Skin epidermis (tissue), 12 donors: ENCODE measurements at regions not wholly inside any gene's neighbourhood (a gene's known extent, or its start where the extent isn't known, plus 50 kb on each side); places are given as distances from the start of the nearest gene placed in this dataset.
A peak's percentile ranks its signal among the peaks of the same experiment; 100 is the strongest.

Experiments used
- H3K27ac ChIP-seq, 21 experiments: fragments of 200-600 bp; sonication (generic) in 11 of 21; one replicate each; pipeline ENCODE4 v1.5.0; 2020; ENCODE audit warnings: mild to moderate bottlenecking in 3 of 21, inconsistent platforms in 2 of 21, moderate library complexity in 2 of 21
- H3K4me3 ChIP-seq, 7 experiments: fragments of 200-600 bp; sonication (generic) in 2 of 7; one replicate each; pipeline ENCODE4 v1.5.0; 2020; ENCODE audit warnings: inconsistent platforms in 2 of 7, mild to moderate bottlenecking in 2 of 7, moderate library complexity in 1 of 7

- Histone ChIP-seq H3K27ac (no peak overlapping the region), H3K4me3 (no peak overlapping the region)
Measured at GRCh38 chr7:50962962-50963374, 180.3 kb upstream of the GRB10 start.

GRCh38 chr7:50962281-50962883, 179.7 kb upstream of the GRB10 start:
- H3K27ac ChIP-seq = no peak overlapping the region
- no peak overlapping the region for H3K4me3 ChIP-seq

GRCh38 chr7:50960621-50961310, 178.1 kb upstream of the GRB10 start:
- H3K27ac ChIP-seq = no peak overlapping the region

DNA sequence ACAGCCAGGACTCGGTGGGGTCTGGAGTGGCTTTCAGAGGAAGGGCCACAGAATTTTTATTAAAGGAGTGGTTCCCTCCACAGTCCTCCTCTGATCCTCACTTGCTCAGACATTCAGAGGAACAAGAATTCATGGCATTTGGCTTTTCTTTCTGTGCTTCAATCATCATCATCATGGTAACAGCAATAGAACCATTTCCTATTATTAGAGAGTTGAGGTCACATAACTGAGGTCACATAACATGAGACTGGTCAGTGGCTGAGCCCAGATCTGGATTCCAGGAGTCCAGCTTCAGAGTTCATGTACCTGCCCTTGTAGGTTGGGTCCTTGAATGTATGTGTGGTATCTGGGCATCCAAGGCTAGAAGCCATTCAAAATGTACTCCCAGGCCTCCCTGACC, 177.3 kb upstream of the GRB10 start:
- Histone ChIP-seq H3K27ac (no peak overlapping the region), H3K4me3 (no peak overlapping the region)

More at GRCh38 chr7:50960621-50961310, 178.1 kb upstream of the GRB10 start:
- no peak overlapping the region for H3K4me3 ChIP-seq

- H3K27ac ChIP-seq = no peak overlapping the region
Measured at GRCh38 chr7:50959560-50959959, 176.9 kb upstream of the GRB10 start.

DNA sequence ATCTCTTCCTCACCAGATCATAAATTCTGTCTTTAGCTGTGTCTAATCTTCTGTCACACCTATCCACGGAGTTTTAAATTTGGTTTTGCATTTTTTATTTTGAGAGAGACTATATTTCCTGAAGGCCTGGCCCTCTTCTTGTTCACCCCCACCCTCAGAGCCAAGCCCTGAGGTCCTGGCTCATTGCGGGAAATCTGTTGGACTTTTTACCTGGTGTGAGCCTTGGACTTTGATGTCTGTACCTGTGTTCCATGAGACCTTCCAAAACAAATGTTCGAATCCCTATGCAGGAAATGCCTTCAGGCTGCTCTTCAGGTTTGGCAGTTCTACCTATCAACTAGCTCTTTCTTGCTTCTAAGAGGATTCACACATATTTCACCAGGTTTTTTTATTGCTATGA, 175.2 kb upstream of the GRB10 start:
- Histone ChIP-seq H3K27ac (no peak overlapping the region), H3K4me3 (no peak overlapping the region)

More at GRCh38 chr7:50959560-50959959, 176.9 kb upstream of the GRB10 start:
- no peak overlapping the region for H3K4me3 ChIP-seq

GRCh38 chr7:50957431-50957830, 174.7 kb upstream of the GRB10 start:
- no peak overlapping the region for H3K27ac ChIP-seq
- H3K4me3 ChIP-seq = no peak overlapping the region

- Histone ChIP-seq H3K27ac (no peak overlapping the region), H3K4me3 (no peak overlapping the region)
Measured at GRCh38 chr7:50956522-50957155, 173.9 kb upstream of the GRB10 start.

- H3K27ac ChIP-seq = no peak overlapping the region
Measured at GRCh38 chr7:50954716-50955115, 172.0 kb upstream of the GRB10 start.

GRCh38 chr7:50954245-50954644, 171.5 kb upstream of the GRB10 start:
- H3K27ac ChIP-seq = peak overlapping the region in 1 of 21 experiments; percentile 15
- H3K4me3 ChIP-seq = no peak overlapping the region

More at GRCh38 chr7:50954716-50955115, 172.0 kb upstream of the GRB10 start:
- no peak overlapping the region for H3K4me3 ChIP-seq

DNA sequence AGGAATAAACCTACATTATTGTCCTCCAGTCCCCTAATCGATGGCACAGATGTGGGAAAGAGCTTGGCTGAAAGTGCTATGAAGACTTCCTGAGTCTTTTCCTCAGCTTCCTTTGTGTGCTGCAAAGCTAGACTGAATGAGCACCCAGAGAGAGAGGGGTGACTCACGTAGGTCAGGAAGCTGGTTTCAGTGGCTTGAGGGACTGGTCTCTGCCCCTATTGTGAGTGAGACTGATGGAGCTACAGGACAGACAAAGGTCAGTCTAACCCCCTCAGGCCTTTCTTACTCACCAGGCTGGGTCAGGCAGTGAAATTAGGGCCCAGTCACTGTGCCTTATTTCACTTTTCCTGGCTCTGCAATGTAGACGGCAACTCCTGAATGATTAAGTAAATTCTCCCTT, 171.1 kb upstream of the GRB10 start:
- no peak overlapping the region for H3K4me3 ChIP-seq
- no peak overlapping the region for H3K27ac ChIP-seq

GRCh38 chr7:50953303-50953702, 170.6 kb upstream of the GRB10 start:
- H3K4me3 ChIP-seq = no peak overlapping the region
- no peak overlapping the region for H3K27ac ChIP-seq

- no peak overlapping the region for H3K4me3 ChIP-seq
- no peak overlapping the region for H3K27ac ChIP-seq
Measured at GRCh38 chr7:50952544-50952943, 169.8 kb upstream of the GRB10 start.

- Histone ChIP-seq H3K4me3 (no peak overlapping the region), H3K27ac (no peak overlapping the region)
Measured at GRCh38 chr7:50952120-50952519, 169.4 kb upstream of the GRB10 start.

- no peak overlapping the region for H3K4me3 ChIP-seq
- H3K27ac ChIP-seq = no peak overlapping the region
Measured at GRCh38 chr7:50943482-50943881, 160.8 kb upstream of the GRB10 start.

- H3K27ac ChIP-seq = no peak overlapping the region
- H3K4me3 ChIP-seq = no peak overlapping the region
Measured at GRCh38 chr7:50941525-50941924, 158.8 kb upstream of the GRB10 start.

GRCh38 chr7:50940621-50941020, 157.9 kb upstream of the GRB10 start:
- H3K4me3 ChIP-seq = no peak overlapping the region
- no peak overlapping the region for H3K27ac ChIP-seq

DNA sequence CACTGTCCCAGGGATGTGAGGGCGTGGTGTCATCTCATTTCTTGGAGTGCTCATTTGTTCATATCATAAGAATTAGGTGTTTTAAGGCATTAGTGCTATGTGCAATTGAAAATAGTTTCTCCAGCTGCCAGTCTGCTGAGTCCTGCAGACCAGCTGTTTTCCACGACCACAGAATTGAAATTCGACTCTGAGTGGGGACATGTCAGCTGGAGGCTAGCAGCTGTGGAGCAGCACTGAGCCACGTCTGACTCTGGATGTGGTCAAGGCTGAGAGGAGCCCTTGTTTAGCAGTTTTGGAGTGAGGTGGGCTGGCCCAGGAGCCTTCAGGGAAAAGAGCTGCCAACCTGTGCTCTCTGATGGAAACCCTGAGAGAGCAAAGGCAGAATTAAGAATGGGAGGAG, 156.3 kb upstream of the GRB10 start:
- Histone ChIP-seq H3K4me3 (no peak overlapping the region), H3K27ac (no peak overlapping the region)

- Histone ChIP-seq H3K4me3 (no peak overlapping the region), H3K27ac (no peak overlapping the region)
Measured at GRCh38 chr7:50937727-50938126, 155.0 kb upstream of the GRB10 start.

- no peak overlapping the region for H3K27ac ChIP-seq
- no peak overlapping the region for H3K4me3 ChIP-seq
Measured at GRCh38 chr7:50926049-50926448, 143.4 kb upstream of the GRB10 start.

GRCh38 chr7:50923476-50923875, 140.8 kb upstream of the GRB10 start:
- Histone ChIP-seq H3K27ac (no peak overlapping the region), H3K4me3 (no peak overlapping the region)
